ENCODE measurements at regions not wholly inside any gene's neighbourhood (a gene's known extent, or its start where the extent isn't known, plus 50 kb on each side); places are given as distances from the start of the nearest gene placed in this dataset.

GRCh38 chr11:116300232-116300631 lies 472.6 kb downstream of the BUD13 start:
- H3K4me3 ChIP-seq (ENCODE audit: low read depth, low read length): no peak overlapping the region
- no peak for TF ChIP-seq CTCF (IDR thresholded peaks at IDR 0.05; ENCODE audit: borderline replicate concordance, insufficient read depth, low read depth, low read length)

GRCh38 chr11:116294630-116295029 lies 478.2 kb downstream of the BUD13 start:
- no peak for TF ChIP-seq CTCF (IDR thresholded peaks at IDR 0.05; ENCODE audit: borderline replicate concordance, insufficient read depth, low read depth, low read length)
- no peak overlapping the region for H3K4me3 ChIP-seq (ENCODE audit: low read depth, low read length)

DNA sequence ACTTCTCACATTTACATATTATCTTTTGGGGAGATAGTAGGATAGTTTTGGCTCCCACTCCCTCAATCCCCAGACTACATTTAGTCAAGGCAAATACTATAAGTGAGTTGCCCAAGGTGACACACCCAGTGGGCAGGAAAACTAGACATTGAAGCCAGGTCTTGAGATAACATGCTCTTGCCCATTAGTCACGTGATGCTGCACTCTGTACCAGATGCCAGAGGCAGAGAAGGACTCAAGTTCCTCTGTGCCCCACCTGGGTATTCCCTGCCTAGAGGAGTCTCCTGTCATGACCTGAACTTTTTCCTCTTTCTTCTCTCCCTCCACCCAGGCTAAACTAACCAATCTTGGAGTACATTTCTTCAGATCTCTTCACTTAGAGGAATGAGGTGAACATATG lies 484.9 kb downstream of the BUD13 start:
- H3K4me3 ChIP-seq (ENCODE audit: low read depth, low read length): no peak overlapping the region
- no peak for TF ChIP-seq CTCF (IDR thresholded peaks at IDR 0.05; ENCODE audit: borderline replicate concordance, insufficient read depth, low read depth, low read length)

GRCh38 chr11:116285026-116285425 lies 487.8 kb downstream of the BUD13 start:
- no peak for TF ChIP-seq CTCF (IDR thresholded peaks at IDR 0.05; ENCODE audit: borderline replicate concordance, insufficient read depth, low read depth, low read length)

GRCh38 chr11:116283300-116283699 lies 489.5 kb downstream of the BUD13 start:
- H3K4me3 ChIP-seq (ENCODE audit: low read depth, low read length): no peak overlapping the region
- no peak for TF ChIP-seq CTCF (IDR thresholded peaks at IDR 0.05; ENCODE audit: borderline replicate concordance, insufficient read depth, low read depth, low read length)

More at GRCh38 chr11:116285026-116285425, 487.8 kb downstream of the BUD13 start:
- H3K4me3 ChIP-seq (ENCODE audit: low read depth, low read length): no peak overlapping the region

- TF ChIP-seq CTCF (IDR thresholded peaks at IDR 0.05; ENCODE audit: borderline replicate concordance, insufficient read depth, low read depth, low read length): no peak
- no peak overlapping the region for H3K4me3 ChIP-seq (ENCODE audit: low read depth, low read length)
Measured at GRCh38 chr11:116282481-116282880, 490.3 kb downstream of the BUD13 start.

DNA sequence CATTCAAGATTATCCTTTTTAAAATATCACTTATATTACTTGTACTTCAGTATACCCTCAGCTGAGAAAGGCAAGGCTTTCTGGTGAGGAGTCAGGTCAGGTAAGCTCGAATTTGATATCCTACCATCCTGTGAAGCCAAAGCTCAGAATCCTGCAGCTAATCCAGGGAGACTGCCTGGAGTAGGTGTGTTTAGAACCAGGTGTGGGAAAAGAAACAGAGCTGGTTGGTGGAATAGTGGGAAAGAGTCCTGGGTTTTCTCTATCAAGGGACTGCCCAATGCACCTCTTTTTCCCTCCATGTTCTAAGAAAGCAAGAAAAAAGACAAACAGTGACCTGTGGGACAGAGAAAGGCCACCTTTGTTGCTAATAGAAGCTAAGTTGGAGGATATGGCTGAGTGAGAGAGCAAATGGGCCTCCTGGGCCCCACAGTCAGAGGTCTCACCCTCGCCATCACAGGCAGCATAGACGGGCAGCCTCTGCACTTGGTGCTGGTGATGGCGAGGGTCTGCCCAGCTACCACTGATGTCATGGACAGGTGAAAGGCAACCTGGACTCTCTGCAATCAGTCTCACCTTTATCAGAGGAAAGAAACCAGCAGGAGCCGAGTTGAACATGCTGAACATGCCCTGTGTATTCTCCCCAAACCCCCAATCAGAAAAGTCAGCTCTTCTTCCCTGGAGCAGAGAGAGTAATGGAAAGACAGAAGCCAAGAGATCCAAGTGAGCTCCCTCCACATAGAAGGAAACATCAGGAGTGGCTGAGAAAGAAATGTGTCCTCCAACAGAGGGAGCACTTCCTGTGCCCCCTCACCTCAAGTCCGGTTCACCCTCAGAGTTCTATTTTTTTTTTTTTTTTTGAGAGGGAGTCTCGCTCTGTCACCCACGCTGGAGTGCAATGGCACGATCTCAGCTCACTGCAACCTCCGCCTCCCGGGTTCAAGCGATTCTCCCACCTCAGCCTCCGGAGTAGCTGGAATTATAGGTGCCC lies 491.3 kb downstream of the BUD13 start:
- H3K4me3 ChIP-seq (ENCODE audit: low read depth, low read length): no peak overlapping the region
- TF ChIP-seq CTCF (IDR thresholded peaks at IDR 0.05; ENCODE audit: borderline replicate concordance, insufficient read depth, low read depth, low read length): no peak

All from GM12875 (cell line).